GM23248 (cell line): ENCODE measurements at regions not wholly inside any gene's neighbourhood (a gene's known extent, or its start where the extent isn't known, plus 50 kb on each side); places are given as distances from the start of the nearest gene placed in this dataset.

ENCODE experiments used
- EZH2 ChIP-seq: fragments of 200-600 bp; sonication (generic); IDR thresholded peaks from 2 replicates; pipeline ENCODE4 v1.6.1; 2018; ENCODE audit warnings: antibody characterized with exemption, mild to moderate bottlenecking; ENCODE audit not compliant: insufficient read depth, poor library complexity, severe bottlenecking
- EZH2phosphoT487 ChIP-seq: fragments of 200-600 bp; sonication (generic); IDR thresholded peaks from 2 replicates; pipeline ENCODE4 v1.6.1; 2018; ENCODE audit warnings: antibody characterized with exemption, moderate library complexity, mild to moderate bottlenecking, low read depth; ENCODE audit not compliant: insufficient read depth

DNA sequence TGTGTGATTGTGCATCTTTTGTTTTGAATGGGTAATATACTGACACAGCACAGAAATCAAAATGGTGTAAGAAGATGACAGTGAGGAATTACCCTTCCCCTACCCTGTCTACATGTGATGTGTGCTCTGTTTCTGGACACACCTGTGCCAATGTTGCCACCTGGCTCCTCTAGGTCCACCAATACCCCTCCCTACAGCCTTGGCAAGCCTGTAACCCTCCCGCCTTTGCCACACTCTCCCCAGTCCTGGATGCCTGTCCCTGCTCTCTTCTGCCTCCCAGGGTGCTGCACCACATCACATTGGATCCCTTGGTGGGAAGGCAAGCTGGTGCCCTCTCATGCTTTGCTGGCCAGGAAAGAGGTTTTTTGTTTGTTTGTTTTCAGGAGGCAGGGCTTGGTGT lies 289.5 kb upstream of the N4BP1 start:
- TF ChIP-seq EZH2 (no peak), EZH2phosphoT487 (no peak)
